ENCODE measurements at regions not wholly inside any gene's neighbourhood (a gene's known extent, or its start where the extent isn't known, plus 50 kb on each side); places are given as distances from the start of the nearest gene placed in this dataset.

GRCh38 chr6:4448841-4449240, 313.5 kb upstream of the ECI2 start:
- H3K9me3 ChIP-seq: peaks cover 0 to 3% of the 10 kb centered on the region in 2 donors
- TF ChIP-seq POLR2AphosphoS5 (IDR thresholded peaks at IDR 0.05): no peak
- TF ChIP-seq, protein P1, sequence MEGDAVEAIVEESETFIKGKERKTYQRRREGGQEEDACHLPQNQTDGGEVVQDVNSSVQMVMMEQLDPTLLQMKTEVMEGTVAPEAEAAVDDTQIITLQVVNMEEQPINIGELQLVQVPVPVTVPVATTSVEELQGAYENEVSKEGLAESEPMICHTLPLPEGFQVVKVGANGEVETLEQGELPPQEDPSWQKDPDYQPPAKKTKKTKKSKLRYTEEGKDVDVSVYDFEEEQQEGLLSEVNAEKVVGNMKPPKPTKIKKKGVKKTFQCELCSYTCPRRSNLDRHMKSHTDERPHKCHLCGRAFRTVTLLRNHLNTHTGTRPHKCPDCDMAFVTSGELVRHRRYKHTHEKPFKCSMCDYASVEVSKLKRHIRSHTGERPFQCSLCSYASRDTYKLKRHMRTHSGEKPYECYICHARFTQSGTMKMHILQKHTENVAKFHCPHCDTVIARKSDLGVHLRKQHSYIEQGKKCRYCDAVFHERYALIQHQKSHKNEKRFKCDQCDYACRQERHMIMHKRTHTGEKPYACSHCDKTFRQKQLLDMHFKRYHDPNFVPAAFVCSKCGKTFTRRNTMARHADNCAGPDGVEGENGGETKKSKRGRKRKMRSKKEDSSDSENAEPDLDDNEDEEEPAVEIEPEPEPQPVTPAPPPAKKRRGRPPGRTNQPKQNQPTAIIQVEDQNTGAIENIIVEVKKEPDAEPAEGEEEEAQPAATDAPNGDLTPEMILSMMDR (IDR thresholded peaks at IDR 0.05): no peak
- TF ChIP-seq POLR2A (IDR thresholded peaks at IDR 0.05): no peak
- H3K4me1 ChIP-seq: no peaks in the 10 kb centered on the region
- H3K27me3 ChIP-seq: no peaks in the 10 kb centered on the region
- intact Hi-C loops (cut with DNase I; ENCODE audit: low total_unique reads): no loop called here
- no peak for DNase-seq (ENCODE audit: low spot score in 2 of 2)
- H3K27ac ChIP-seq: no peak overlapping the region
- H3K4me3 ChIP-seq: no peak overlapping the region
- H3K36me3 ChIP-seq: no peaks in the 10 kb centered on the region

- no peaks in the 10 kb centered on the region for H3K4me1 ChIP-seq
- H3K27ac ChIP-seq: no peak overlapping the region
- no peaks in the 10 kb centered on the region for H3K27me3 ChIP-seq
- H3K9me3 ChIP-seq: peaks cover 0 to 3% of the 10 kb centered on the region in 2 donors
- DNase-seq (ENCODE audit: low spot score in 2 of 2): no peak
- no peaks in the 10 kb centered on the region for H3K36me3 ChIP-seq
- no peak overlapping the region for H3K4me3 ChIP-seq
- intact Hi-C loops (cut with DNase I; ENCODE audit: low total_unique reads): no loop called here
- TF ChIP-seq, protein P1 (IDR thresholded peaks at IDR 0.05): no peak
- TF ChIP-seq POLR2AphosphoS5 (IDR thresholded peaks at IDR 0.05) (no peak), POLR2A (IDR thresholded peaks at IDR 0.05) (no peak)
Observed at GRCh38 chr6:4447639-4448330, 312.4 kb upstream of the ECI2 start.

DNA sequence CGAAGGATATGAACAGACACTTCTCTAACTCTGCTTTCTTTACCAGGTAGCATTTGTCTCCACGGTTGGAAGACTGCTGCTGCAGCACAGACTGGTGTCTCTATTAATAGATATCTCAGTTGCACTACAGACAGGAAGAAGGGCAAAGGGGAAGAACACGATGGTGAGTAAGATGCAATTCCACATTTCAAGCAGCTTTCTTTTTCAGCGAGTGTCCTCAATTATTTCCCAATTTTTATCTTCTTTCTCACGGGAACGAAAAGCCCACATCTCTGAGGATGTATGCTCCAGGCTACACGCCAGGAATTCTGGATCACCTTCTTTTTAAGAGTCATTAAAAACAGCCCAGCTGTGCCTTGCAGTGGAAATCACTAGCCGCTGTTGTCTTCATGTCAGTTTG, 311.6 kb upstream of the ECI2 start:
- H3K9me3 ChIP-seq: no peaks in the 10 kb centered on the region
- no peaks in the 10 kb centered on the region for H3K36me3 ChIP-seq
- no peaks in the 10 kb centered on the region for H3K27me3 ChIP-seq
- DNase-seq (ENCODE audit: low spot score in 2 of 2): no peak
- no peak for TF ChIP-seq POLR2A (IDR thresholded peaks at IDR 0.05)
- no peak for TF ChIP-seq POLR2AphosphoS5 (IDR thresholded peaks at IDR 0.05)
- TF ChIP-seq, protein P1 (IDR thresholded peaks at IDR 0.05): no peak
- intact Hi-C loops (cut with DNase I; ENCODE audit: low total_unique reads): no loop called here
- H3K27ac ChIP-seq: no peak overlapping the region
- no peak overlapping the region for H3K4me3 ChIP-seq
- H3K4me1 ChIP-seq: no peaks in the 10 kb centered on the region

DNA sequence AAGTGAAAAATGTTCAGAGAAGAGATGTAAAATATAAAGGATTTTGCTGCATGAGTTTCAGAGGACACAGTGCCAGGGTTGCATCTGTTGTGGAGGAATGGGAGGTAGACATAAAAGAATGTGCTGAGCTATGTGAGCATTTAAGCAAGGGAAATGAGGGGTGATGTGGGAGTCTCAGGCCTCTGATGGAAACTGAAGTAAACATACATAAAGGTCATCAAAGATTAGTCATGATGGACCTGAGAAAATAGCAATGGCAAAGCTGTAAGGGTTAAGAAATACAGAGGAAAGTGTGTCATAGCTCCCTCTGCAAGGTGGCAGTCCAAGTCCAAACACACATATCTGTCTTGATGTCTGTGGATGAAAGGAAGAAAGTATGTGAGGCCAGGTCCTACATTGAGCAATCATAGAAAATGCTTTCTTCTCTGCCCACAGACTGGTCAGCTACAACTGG, 306.6 kb upstream of the ECI2 start:
- TF ChIP-seq POLR2AphosphoS5 (IDR thresholded peaks at IDR 0.05) (no peak), POLR2A (IDR thresholded peaks at IDR 0.05) (no peak)
- TF ChIP-seq, protein P1 (IDR thresholded peaks at IDR 0.05): no peak
- intact Hi-C loops (cut with DNase I; ENCODE audit: low total_unique reads): no loop called here
- H3K36me3 ChIP-seq: no peaks in the 10 kb centered on the region
- no peak for DNase-seq (ENCODE audit: low spot score in 2 of 2)
- H3K4me1 ChIP-seq: no peaks in the 10 kb centered on the region
- no peak overlapping the region for H3K4me3 ChIP-seq
- no peak overlapping the region for H3K27ac ChIP-seq
- peaks cover 0 to 8% of the 10 kb centered on the region in 2 donors for H3K9me3 ChIP-seq
- H3K27me3 ChIP-seq: no peaks in the 10 kb centered on the region

DNA sequence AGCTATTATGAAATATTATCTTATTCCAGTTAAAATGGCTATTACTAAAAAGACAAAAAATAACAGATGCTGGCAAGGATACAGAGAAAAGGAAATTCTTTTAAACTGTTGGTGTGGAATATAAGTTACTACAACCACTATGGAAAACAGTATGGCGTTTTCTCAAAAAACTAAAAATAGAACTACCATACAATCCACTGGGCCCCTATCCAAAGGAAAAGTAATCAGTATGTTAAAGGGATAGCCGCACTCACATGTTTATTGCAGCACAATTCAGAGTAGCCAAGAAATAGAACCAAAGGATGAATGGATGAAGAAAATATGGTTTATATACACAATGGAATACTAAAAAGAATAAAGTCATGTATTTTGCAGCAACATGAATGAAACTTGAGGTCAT, 303.8 kb upstream of the ECI2 start:
- no peak for DNase-seq (ENCODE audit: low spot score in 2 of 2)
- Histone ChIP-seq H3K36me3 (no peaks in the 10 kb centered on the region), H3K27me3 (no peaks in the 10 kb centered on the region), H3K4me1 (no peaks in the 10 kb centered on the region), H3K27ac (no peak overlapping the region), H3K9me3 (peaks cover 0 to 8% of the 10 kb centered on the region in 2 donors), H3K4me3 (no peak overlapping the region)
- TF ChIP-seq POLR2AphosphoS5 (IDR thresholded peaks at IDR 0.05) (no peak), POLR2A (IDR thresholded peaks at IDR 0.05) (no peak)
- TF ChIP-seq, protein P1 (IDR thresholded peaks at IDR 0.05): no peak
- intact Hi-C loops (cut with DNase I; ENCODE audit: low total_unique reads): no loop called here

All from breast epithelium (tissue), 4 donors.